HUES48 (cell line): ENCODE measurements at regions not wholly inside any gene's neighbourhood (a gene's known extent, or its start where the extent isn't known, plus 50 kb on each side); places are given as distances from the start of the nearest gene placed in this dataset.

Source experiments
- H3K27ac ChIP-seq: one replicate; pipeline ENCODE4 v1.7.0; 2013; ENCODE audit warnings: low read depth, low read length, inconsistent platforms
- H3K27me3 ChIP-seq: 2 replicates; pipeline ENCODE4 v1.6.1; 2013; ENCODE audit warnings: mild to moderate bottlenecking, low read length; ENCODE audit not compliant: control insufficient read depth, insufficient read depth
- H3K36me3 ChIP-seq: 2 replicates; pipeline ENCODE4 v1.6.1; 2013; ENCODE audit warnings: low read length; ENCODE audit not compliant: control insufficient read depth, insufficient read depth
- H3K4me1 ChIP-seq: 2 replicates; pipeline ENCODE4 v1.6.1; 2013; ENCODE audit warnings: mild to moderate bottlenecking, low read length; ENCODE audit not compliant: control insufficient read depth, insufficient read depth
- H3K4me3 ChIP-seq: 2 replicates; pipeline ENCODE4 v1.5.1; 2013; ENCODE audit warnings: mild to moderate bottlenecking, low read depth, low read length
- H3K9ac ChIP-seq: 2 replicates; pipeline ENCODE4 v1.6.1; 2013; ENCODE audit warnings: mild to moderate bottlenecking, low read depth, low read length, moderate library complexity
- H3K9me3 ChIP-seq: 2 replicates; pipeline ENCODE4 v1.6.1; 2013; ENCODE audit warnings: low read length; ENCODE audit not compliant: control insufficient read depth, insufficient read depth

- Histone ChIP-seq H3K27ac (no peak overlapping the region), H3K4me3 (no peak overlapping the region), H3K9ac (no peak overlapping the region), H3K27me3 (no peaks in the 10 kb centered on the region), H3K9me3 (no peaks in the 10 kb centered on the region), H3K36me3 (no peaks in the 10 kb centered on the region), H3K4me1 (no peaks in the 10 kb centered on the region)
Measured at GRCh38 chr9:87267251-87268070, 230.2 kb upstream of the DAPK1 start.

GRCh38 chr9:87269296-87270176 is 228.1 kb upstream of the DAPK1 start:
- no peak overlapping the region for H3K4me3 ChIP-seq
- H3K27me3 ChIP-seq = no peaks in the 10 kb centered on the region
- H3K27ac ChIP-seq = no peak overlapping the region

GRCh38 chr9:87270221-87270847 is 227.3 kb upstream of the DAPK1 start:
- no peaks in the 10 kb centered on the region for H3K36me3 ChIP-seq
- no peak overlapping the region for H3K27ac ChIP-seq
- H3K9me3 ChIP-seq = no peaks in the 10 kb centered on the region
- H3K27me3 ChIP-seq = no peaks in the 10 kb centered on the region
- H3K4me1 ChIP-seq = no peaks in the 10 kb centered on the region
- no peak overlapping the region for H3K9ac ChIP-seq
- H3K4me3 ChIP-seq = no peak overlapping the region

More at GRCh38 chr9:87269296-87270176, 228.1 kb upstream of the DAPK1 start:
- Histone ChIP-seq H3K9me3 (no peaks in the 10 kb centered on the region), H3K36me3 (no peaks in the 10 kb centered on the region), H3K9ac (no peak overlapping the region), H3K4me1 (no peaks in the 10 kb centered on the region)

- H3K4me1 ChIP-seq = no peaks in the 10 kb centered on the region
- no peak overlapping the region for H3K27ac ChIP-seq
- no peaks in the 10 kb centered on the region for H3K9me3 ChIP-seq
- H3K27me3 ChIP-seq = no peaks in the 10 kb centered on the region
- H3K9ac ChIP-seq = no peak overlapping the region
- no peaks in the 10 kb centered on the region for H3K36me3 ChIP-seq
- no peak overlapping the region for H3K4me3 ChIP-seq
Measured at GRCh38 chr9:87270848-87271234, 226.8 kb upstream of the DAPK1 start.

GRCh38 chr9:87271696-87272477 is 225.8 kb upstream of the DAPK1 start:
- Histone ChIP-seq H3K27ac (no peak overlapping the region), H3K27me3 (no peaks in the 10 kb centered on the region), H3K9me3 (no peaks in the 10 kb centered on the region), H3K9ac (no peak overlapping the region), H3K36me3 (no peaks in the 10 kb centered on the region), H3K4me3 (no peak overlapping the region), H3K4me1 (no peaks in the 10 kb centered on the region)

GRCh38 chr9:87275047-87275725 is 222.5 kb upstream of the DAPK1 start:
- H3K27me3 ChIP-seq = no peaks in the 10 kb centered on the region
- no peaks in the 10 kb centered on the region for H3K36me3 ChIP-seq
- no peaks in the 10 kb centered on the region for H3K4me1 ChIP-seq
- no peaks in the 10 kb centered on the region for H3K9me3 ChIP-seq
- no peak overlapping the region for H3K9ac ChIP-seq
- no peak overlapping the region for H3K4me3 ChIP-seq
- H3K27ac ChIP-seq = no peak overlapping the region

GRCh38 chr9:87276327-87276841 is 221.3 kb upstream of the DAPK1 start:
- no peak overlapping the region for H3K27ac ChIP-seq
- H3K9ac ChIP-seq = no peak overlapping the region
- H3K9me3 ChIP-seq = no peaks in the 10 kb centered on the region

GRCh38 chr9:87276851-87277261 is 220.8 kb upstream of the DAPK1 start:
- H3K27ac ChIP-seq = no peak overlapping the region
- H3K36me3 ChIP-seq = no peaks in the 10 kb centered on the region
- no peaks in the 10 kb centered on the region for H3K4me1 ChIP-seq
- no peaks in the 10 kb centered on the region for H3K9me3 ChIP-seq
- no peak overlapping the region for H3K9ac ChIP-seq
- H3K27me3 ChIP-seq = no peaks in the 10 kb centered on the region
- H3K4me3 ChIP-seq = no peak overlapping the region

More at GRCh38 chr9:87276327-87276841, 221.3 kb upstream of the DAPK1 start:
- no peaks in the 10 kb centered on the region for H3K4me1 ChIP-seq
- no peaks in the 10 kb centered on the region for H3K27me3 ChIP-seq
- no peaks in the 10 kb centered on the region for H3K36me3 ChIP-seq
- no peak overlapping the region for H3K4me3 ChIP-seq

GRCh38 chr9:87277346-87277745 is 220.3 kb upstream of the DAPK1 start:
- Histone ChIP-seq H3K9me3 (no peaks in the 10 kb centered on the region), H3K9ac (no peak overlapping the region), H3K27ac (no peak overlapping the region), H3K4me3 (no peak overlapping the region), H3K36me3 (no peaks in the 10 kb centered on the region), H3K27me3 (no peaks in the 10 kb centered on the region), H3K4me1 (no peaks in the 10 kb centered on the region)
